Activated B cell treated with CpG ODN at 0.5 μM for 24 hours (primary cell): ENCODE measurements at regions not wholly inside any gene's neighbourhood (a gene's known extent, or its start where the extent isn't known, plus 50 kb on each side); places are given as distances from the start of the nearest gene placed in this dataset.

Experiments used
- ATAC-seq: fragments of 200-7000 bp; cut with Tn5 transposase; one replicate; pipeline ENCODE4 v1.10.0; 2021; ENCODE audit warnings: low read depth, mild to moderate bottlenecking, moderate library complexity
- CTCF ChIA-PET: fragments of 350-600 bp; sonication (Branson Sonifier 250); formaldehyde crosslinking; loops from one replicate; lab custom pipeline; 2021; ENCODE audit warnings: antibody characterized with exemption; lab: Charles Lee
- POLR2A ChIA-PET: fragments of 350-600 bp; sonication (Branson Sonifier 250); formaldehyde crosslinking; loops from one replicate; lab custom pipeline; 2021; ENCODE audit warnings: antibody characterized with exemption; lab: Charles Lee
- DNase-seq: peaks from one replicate; pipeline ENCODE4 v3.0.0; 2022
- H3K27ac Mint-ChIP-seq: one replicate; pipeline ENCODE4 v1.8.0; 2020; ENCODE audit warnings: mixed read lengths
- H3K27me3 Mint-ChIP-seq: one replicate; pipeline ENCODE4 v1.8.0; 2021; ENCODE audit warnings: mixed read lengths
- H3K36me3 Mint-ChIP-seq: one replicate; pipeline ENCODE4 v1.8.0; 2021; ENCODE audit warnings: low read depth, mixed read lengths
- H3K4me1 Mint-ChIP-seq: one replicate; pipeline ENCODE4 v1.8.0; 2021; ENCODE audit warnings: mixed read lengths
- H3K4me3 Mint-ChIP-seq: one replicate; pipeline ENCODE4 v1.8.0; 2020; ENCODE audit warnings: mild to moderate bottlenecking, mixed read lengths
- H3K9me3 Mint-ChIP-seq: one replicate; pipeline ENCODE4 v1.8.0; 2020; ENCODE audit warnings: mixed read lengths
- CTCF ChIP-seq: fragments of 200-600 bp; IDR thresholded peaks from one replicate; pipeline ENCODE4 v1.8.0; 2022; ENCODE audit warnings: antibody characterized with exemption, mild to moderate bottlenecking
- intact Hi-C: fragments of 100-400 bp; cut with micrococcal nuclease; formaldehyde crosslinking; loops from one replicate; pipeline ENCODE4 v1.15.1; 2024

DNA sequence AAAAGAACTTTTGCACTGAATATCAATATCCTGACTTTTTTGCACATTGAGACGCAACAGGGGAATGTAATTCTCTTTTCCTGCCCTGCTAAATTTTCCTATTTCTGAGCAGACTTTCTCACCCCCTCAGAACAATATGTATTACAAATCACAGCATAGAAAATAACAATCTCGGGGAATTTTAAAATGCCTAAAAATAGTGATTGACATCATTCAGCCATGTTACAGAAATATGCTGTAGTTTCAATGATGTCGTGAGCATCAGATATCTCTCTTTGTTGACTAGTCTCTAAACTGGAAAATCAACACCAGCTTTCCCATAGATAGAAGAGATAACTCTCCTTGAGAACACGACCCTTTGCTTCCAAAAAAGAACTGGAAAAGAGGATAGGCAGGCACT, 166.7 kb downstream of the ZDHHC21 start:
- POLR2A ChIA-PET = no interaction called here

DNA sequence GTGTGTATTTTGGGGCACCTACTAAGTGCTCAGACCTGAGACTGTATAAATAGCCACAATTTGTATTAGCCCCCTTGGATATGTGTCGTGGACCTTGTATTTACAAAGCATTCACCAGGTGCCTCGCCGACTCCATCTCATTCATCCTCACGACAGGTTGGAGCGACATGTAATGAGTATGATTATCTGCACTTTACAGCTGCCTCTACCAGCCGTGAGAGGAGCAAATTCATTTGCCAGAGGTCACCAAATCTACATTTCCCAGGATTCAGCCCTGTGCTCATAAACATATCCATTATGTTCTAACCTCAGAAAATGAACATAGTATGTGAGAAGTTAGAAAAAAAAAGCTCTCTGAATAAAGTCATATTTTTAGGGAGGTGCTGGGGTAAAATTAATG, 167.4 kb downstream of the ZDHHC21 start:
- intact Hi-C loops = no loop called here
- POLR2A ChIA-PET = no interaction called here
- H3K4me1 Mint-ChIP-seq = no peaks in the 10 kb centered on the region
- DNase-seq (no peak), ATAC-seq (no peak)
- no peak overlapping the region for H3K4me3 Mint-ChIP-seq
- no peak overlapping the region for H3K27ac Mint-ChIP-seq
- H3K9me3 Mint-ChIP-seq = no peaks in the 10 kb centered on the region
- CTCF ChIA-PET = no interaction called here
- TF ChIP-seq CTCF = no peak
- H3K36me3 Mint-ChIP-seq = no peaks in the 10 kb centered on the region
- H3K27me3 Mint-ChIP-seq = peaks cover 3% of the 10 kb centered on the region

More for the DNA sequence above, 166.7 kb downstream of the ZDHHC21 start:
- ATAC-seq (no peak), DNase-seq (no peak)
- no peak overlapping the region for H3K27ac Mint-ChIP-seq
- CTCF ChIA-PET = no interaction called here
- no peaks in the 10 kb centered on the region for H3K36me3 Mint-ChIP-seq
- H3K4me3 Mint-ChIP-seq = no peak overlapping the region
- no peak for TF ChIP-seq CTCF
- no peaks in the 10 kb centered on the region for H3K9me3 Mint-ChIP-seq
- peaks cover 7% of the 10 kb centered on the region for H3K27me3 Mint-ChIP-seq
- intact Hi-C loops = no loop called here
- no peaks in the 10 kb centered on the region for H3K4me1 Mint-ChIP-seq

GRCh38 chr9:14524873-14525515, 168.2 kb downstream of the ZDHHC21 start:
- H3K9me3 Mint-ChIP-seq = no peaks in the 10 kb centered on the region
- intact Hi-C loops = no loop called here
- no peaks in the 10 kb centered on the region for H3K4me1 Mint-ChIP-seq
- ATAC-seq (no peak), DNase-seq (no peak)
- POLR2A ChIA-PET = no interaction called here
- no peak for TF ChIP-seq CTCF
- no peak overlapping the region for H3K27ac Mint-ChIP-seq
- CTCF ChIA-PET = no interaction called here
- no peaks in the 10 kb centered on the region for H3K36me3 Mint-ChIP-seq
- H3K27me3 Mint-ChIP-seq = no peaks in the 10 kb centered on the region
- H3K4me3 Mint-ChIP-seq = no peak overlapping the region

DNA sequence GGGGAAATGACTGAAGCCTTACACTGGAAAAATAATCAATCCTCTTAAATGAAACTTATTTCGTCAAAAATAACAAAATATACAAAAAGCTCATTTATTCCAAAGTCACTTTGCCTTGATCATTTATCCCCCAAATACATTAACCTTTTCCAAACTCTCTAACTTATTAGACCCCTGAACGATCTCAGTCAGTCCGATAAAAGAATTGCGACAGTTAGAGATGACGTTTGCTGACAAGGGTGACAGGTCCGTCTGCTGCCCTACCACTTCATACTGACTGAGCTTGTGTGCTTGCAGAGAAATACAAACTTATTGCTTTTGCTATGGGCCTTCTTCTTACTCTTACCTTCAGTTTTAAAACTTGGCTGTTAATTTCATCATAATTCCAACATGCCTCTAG, 169.7 kb downstream of the ZDHHC21 start:
- intact Hi-C loops = no loop called here
- Mint-ChIP-seq H3K4me1 (no peaks in the 10 kb centered on the region), H3K9me3 (no peaks in the 10 kb centered on the region), H3K27me3 (no peaks in the 10 kb centered on the region), H3K4me3 (no peak overlapping the region), H3K36me3 (no peaks in the 10 kb centered on the region), H3K27ac (no peak overlapping the region)
- ChIA-PET POLR2A (no interaction called here), CTCF (no interaction called here)
- no peak for TF ChIP-seq CTCF
- no peak for DNase-seq
- ATAC-seq = no peak

GRCh38 chr9:14522627-14523379, 170.4 kb downstream of the ZDHHC21 start:
- no peak for ATAC-seq
- ChIA-PET CTCF (no interaction called here), POLR2A (no interaction called here)
- Mint-ChIP-seq H3K36me3 (no peaks in the 10 kb centered on the region), H3K4me3 (no peak overlapping the region), H3K27me3 (no peaks in the 10 kb centered on the region), H3K9me3 (no peaks in the 10 kb centered on the region), H3K27ac (no peak overlapping the region), H3K4me1 (no peaks in the 10 kb centered on the region)
- TF ChIP-seq CTCF = no peak
- intact Hi-C loops = no loop called here
- no peak for DNase-seq
